WTC11 (cell line): ENCODE measurements at regions not wholly inside any gene's neighbourhood (a gene's known extent, or its start where the extent isn't known, plus 50 kb on each side); places are given as distances from the start of the nearest gene placed in this dataset.

Source experiments
- ATAC-seq: fragments of 200-7000 bp; cut with Tn5 transposase; 2 replicates; pipeline ENCODE4 v1.10.0; 2021; ENCODE audit warnings: mild to moderate bottlenecking, moderate library complexity
- CTCF ChIA-PET: fragments of 300-600 bp; sonication (Branson Sonifier 250); formaldehyde crosslinking; loops from one replicate; lab custom pipeline; 2021; ENCODE audit warnings: antibody characterized with exemption; lab: Charles Lee
- POLR2A ChIA-PET: fragments of 350-600 bp; sonication (Branson Sonifier 250); formaldehyde crosslinking; loops from one replicate; lab custom pipeline; 2021; ENCODE audit warnings: antibody characterized with exemption; lab: Charles Lee
- DNase-seq: peaks from one replicate; pipeline ENCODE4 v3.0.0; 2021; ENCODE audit warnings: low spot score
- H3K27ac Mint-ChIP-seq: 2 replicates; pipeline ENCODE4 v1.8.0; 2021; ENCODE audit warnings: mixed read lengths
- H3K27me3 Mint-ChIP-seq: 2 replicates; pipeline ENCODE4 v1.8.0; 2021; ENCODE audit warnings: low read depth, mild to moderate bottlenecking, moderate library complexity, mixed read lengths
- H3K36me3 Mint-ChIP-seq: 2 replicates; pipeline ENCODE4 v1.8.0; 2021; ENCODE audit warnings: mixed read lengths
- H3K4me1 Mint-ChIP-seq: 2 replicates; pipeline ENCODE4 v1.8.0; 2022; ENCODE audit warnings: mixed read lengths
- H3K4me3 Mint-ChIP-seq: 2 replicates; pipeline ENCODE4 v1.8.0; 2021; ENCODE audit warnings: mild to moderate bottlenecking, moderate library complexity, mixed read lengths
- H3K9me3 Mint-ChIP-seq: 2 replicates; pipeline ENCODE4 v1.8.0; 2021; ENCODE audit warnings: mixed read lengths
- ESRRA ChIP-seq: sonication (generic); formaldehyde crosslinking; IDR thresholded peaks from 2 replicates; pipeline ENCODE4 v1.8.1; 2022; ENCODE audit warnings: mild to moderate bottlenecking, missing genetic modification reagents, borderline replicate concordance
- ETV6 ChIP-seq: sonication (generic); formaldehyde crosslinking; IDR thresholded peaks from 2 replicates; pipeline ENCODE4 v1.8.1; 2022; ENCODE audit warnings: mild to moderate bottlenecking, missing genetic modification reagents
- FOXK1 ChIP-seq: sonication (generic); formaldehyde crosslinking; IDR thresholded peaks from 2 replicates; pipeline ENCODE4 v1.8.0; 2022; ENCODE audit warnings: mild to moderate bottlenecking, moderate library complexity, missing genetic modification reagents
- NFE2L1 ChIP-seq: sonication (generic); formaldehyde crosslinking; IDR thresholded peaks from 2 replicates; pipeline ENCODE4 v1.8.1; 2023; ENCODE audit warnings: missing genetic modification reagents
- NR2C2 ChIP-seq: sonication (generic); formaldehyde crosslinking; IDR thresholded peaks from 2 replicates; pipeline ENCODE4 v1.8.0; 2022; ENCODE audit warnings: mild to moderate bottlenecking, missing genetic modification reagents
- NR3C1 ChIP-seq: sonication (generic); formaldehyde crosslinking; conservative IDR thresholded peaks from 2 replicates; pipeline ENCODE4 v1.8.1; 2023; ENCODE audit warnings: low read depth, mild to moderate bottlenecking, missing genetic modification reagents
- OVOL2 ChIP-seq: fragments of 250-450 bp; sonication (Bioruptor Pico); IDR thresholded peaks from 2 replicates; pipeline ENCODE4 v1.9.0; 2021; ENCODE audit warnings: mild to moderate bottlenecking, borderline replicate concordance
- RORB ChIP-seq: fragments of 250-450 bp; sonication (Bioruptor Pico); IDR thresholded peaks from 2 replicates; pipeline ENCODE4 v1.9.0; 2021; ENCODE audit warnings: mild to moderate bottlenecking
- SMAD4 ChIP-seq: sonication (generic); formaldehyde crosslinking; IDR thresholded peaks from 2 replicates; pipeline ENCODE4 v1.8.0; 2022; ENCODE audit warnings: mild to moderate bottlenecking, missing genetic modification reagents
- ZNF138 ChIP-seq: sonication (generic); formaldehyde crosslinking; conservative IDR thresholded peaks from 2 replicates; pipeline ENCODE4 v1.8.1; 2022; ENCODE audit warnings: mild to moderate bottlenecking, moderate library complexity, missing genetic modification reagents
- ZNF219 ChIP-seq: sonication (generic); formaldehyde crosslinking; IDR thresholded peaks from 2 replicates; pipeline ENCODE4 v1.8.0; 2023; ENCODE audit warnings: missing genetic modification reagents, mild to moderate bottlenecking, borderline replicate concordance
- ZNF263 ChIP-seq: sonication (generic); formaldehyde crosslinking; IDR thresholded peaks from 2 replicates; pipeline ENCODE4 v1.8.1; 2022; ENCODE audit warnings: low read depth, mild to moderate bottlenecking, moderate library complexity, missing genetic modification reagents
- ZNF532 ChIP-seq: fragments of 250-450 bp; sonication (Bioruptor Pico); IDR thresholded peaks from 2 replicates; pipeline ENCODE4 v1.9.0; 2021; ENCODE audit warnings: mild to moderate bottlenecking, borderline replicate concordance
- TF ChIP-seq, protein P1 (sequence below): sonication (generic); formaldehyde crosslinking; IDR thresholded peaks from 2 replicates; pipeline ENCODE4 v1.8.1; 2022; ENCODE audit warnings: low read depth, mild to moderate bottlenecking, moderate library complexity, missing genetic modification reagents, borderline replicate concordance
- TF ChIP-seq, protein P2 (sequence below): sonication (generic); formaldehyde crosslinking; IDR thresholded peaks from 2 replicates; pipeline ENCODE4 v1.8.0; 2023; ENCODE audit warnings: missing genetic modification reagents

DNA sequence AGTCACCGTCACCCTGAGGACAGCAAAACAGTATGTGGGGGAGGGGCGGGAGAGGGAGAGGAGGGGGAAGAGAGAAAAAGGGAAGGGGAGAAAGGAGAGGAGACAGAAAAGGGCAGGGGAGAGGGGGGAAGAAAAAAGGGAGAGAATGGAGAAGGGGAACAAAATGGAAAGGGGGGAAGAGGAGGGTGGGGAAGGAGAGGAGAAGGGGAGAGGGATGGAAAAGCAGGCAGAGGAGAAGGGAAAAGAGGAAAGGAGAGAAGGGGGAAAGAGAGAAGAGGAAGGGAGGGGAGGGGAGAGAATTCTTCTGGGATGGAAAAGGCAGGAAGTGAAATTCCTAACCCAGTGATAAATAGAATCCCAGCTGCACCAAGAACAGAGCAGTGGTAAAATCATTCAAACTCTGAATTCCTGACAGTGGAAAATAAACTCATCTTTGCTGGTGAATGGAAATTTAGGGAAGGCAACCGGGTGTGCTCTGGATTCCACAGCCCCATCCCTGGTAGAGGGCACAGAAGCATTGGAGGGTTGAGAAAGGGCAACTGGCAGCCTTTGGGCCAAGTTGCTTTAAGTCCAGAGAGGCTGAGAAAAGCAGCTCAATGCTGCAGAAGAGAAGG is 244.2 kb downstream of the BCOR start (continued):
- TF ChIP-seq ZNF532 (CRISPR knock-in tag) = no peak
- no peak for TF ChIP-seq NR3C1 (CRISPR knock-in tag)

GRCh38 chrX:39854772-39855747 is 242.7 kb downstream of the BCOR start:
- ChIA-PET POLR2A (interaction anchor here (0.6 to 1.0 kb wide), 2 partner anchors 39 to 285 kb away, joined by 3 to 4 read pairs; no protein-coding TSS in a partner anchor), CTCF (interaction anchor here (0.6 kb wide), 1 partner anchor 73 kb away, joined by 3 read pairs; no protein-coding TSS in a partner anchor)
- Mint-ChIP-seq H3K27me3 (peaks cover 3% of the 10 kb centered on the region), H3K9me3 (no peaks in the 10 kb centered on the region), H3K36me3 (no peaks in the 10 kb centered on the region), H3K4me3 (peak overlapping the region; percentile 6; the same call in 1 of the 2 replicates), H3K27ac (no peak overlapping the region), H3K4me1 (peaks cover 68% of the 10 kb centered on the region)
- TF ChIP-seq ZNF263 (CRISPR knock-in tag) (no peak), SMAD4 (CRISPR knock-in tag) (no peak), NR2C2 (CRISPR knock-in tag) (no peak), NFE2L1 (no peak), RORB (CRISPR knock-in tag) (no peak), ETV6 (no peak), ZNF219 (CRISPR knock-in tag) (no peak), FOXK1 (no peak)
- TF ChIP-seq, protein P1, sequence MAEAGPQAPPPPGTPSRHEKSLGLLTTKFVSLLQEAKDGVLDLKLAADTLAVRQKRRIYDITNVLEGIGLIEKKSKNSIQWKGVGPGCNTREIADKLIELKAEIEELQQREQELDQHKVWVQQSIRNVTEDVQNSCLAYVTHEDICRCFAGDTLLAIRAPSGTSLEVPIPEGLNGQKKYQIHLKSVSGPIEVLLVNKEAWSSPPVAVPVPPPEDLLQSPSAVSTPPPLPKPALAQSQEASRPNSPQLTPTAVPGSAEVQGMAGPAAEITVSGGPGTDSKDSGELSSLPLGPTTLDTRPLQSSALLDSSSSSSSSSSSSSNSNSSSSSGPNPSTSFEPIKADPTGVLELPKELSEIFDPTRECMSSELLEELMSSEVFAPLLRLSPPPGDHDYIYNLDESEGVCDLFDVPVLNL (CRISPR knock-in tag) = no peak
- TF ChIP-seq, protein P2, sequence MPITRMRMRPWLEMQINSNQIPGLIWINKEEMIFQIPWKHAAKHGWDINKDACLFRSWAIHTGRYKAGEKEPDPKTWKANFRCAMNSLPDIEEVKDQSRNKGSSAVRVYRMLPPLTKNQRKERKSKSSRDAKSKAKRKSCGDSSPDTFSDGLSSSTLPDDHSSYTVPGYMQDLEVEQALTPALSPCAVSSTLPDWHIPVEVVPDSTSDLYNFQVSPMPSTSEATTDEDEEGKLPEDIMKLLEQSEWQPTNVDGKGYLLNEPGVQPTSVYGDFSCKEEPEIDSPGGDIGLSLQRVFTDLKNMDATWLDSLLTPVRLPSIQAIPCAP (CRISPR knock-in tag) = no peak
- ATAC-seq (no peak), DNase-seq (no peak)

DNA sequence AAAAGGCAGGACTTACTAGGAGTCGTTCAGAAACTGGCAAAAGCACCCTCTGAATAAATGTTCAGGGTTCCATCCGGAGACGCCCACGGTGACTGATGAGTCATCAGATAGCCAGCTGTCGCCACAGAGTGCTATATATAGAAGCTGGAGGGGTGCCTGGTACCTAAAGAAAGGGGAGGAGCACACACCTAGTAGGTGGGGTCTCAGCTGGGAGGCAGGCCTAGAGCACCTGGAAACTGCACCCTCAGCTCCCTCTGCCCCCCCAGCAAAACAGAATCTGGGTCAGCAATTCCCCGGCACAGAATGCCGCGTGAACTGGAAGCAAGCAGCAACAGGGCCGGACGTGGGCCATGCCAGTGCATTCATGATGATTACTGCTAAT is 242.0 kb downstream of the BCOR start:
- ChIA-PET POLR2A (interaction anchor here (1.0 kb wide), 1 partner anchor 39 kb away, joined by 3 read pairs; no protein-coding TSS in a partner anchor), CTCF (interaction anchor here (0.6 kb wide), 1 partner anchor 74 kb away, joined by 3 read pairs; no protein-coding TSS in a partner anchor)
- Mint-ChIP-seq H3K4me3 (no peak overlapping the region), H3K9me3 (no peaks in the 10 kb centered on the region), H3K36me3 (no peaks in the 10 kb centered on the region), H3K4me1 (peaks cover 68% of the 10 kb centered on the region), H3K27me3 (peaks cover 3% of the 10 kb centered on the region; the same call in 1 of the 2 replicates), H3K27ac (no peak overlapping the region)
- no peak for DNase-seq
- ATAC-seq = peak; percentile 59
- TF ChIP-seq ESRRA = no peak
- TF ChIP-seq ETV6 = no peak
- no peak for TF ChIP-seq ZNF138 (CRISPR knock-in tag)
- no peak for TF ChIP-seq ZNF532 (CRISPR knock-in tag)
- TF ChIP-seq, protein P2 (CRISPR knock-in tag) = no peak
- no peak for TF ChIP-seq OVOL2 (CRISPR knock-in tag)
